OCI-LY7 (cell line): ENCODE measurements at regions not wholly inside any gene's neighbourhood (a gene's known extent, or its start where the extent isn't known, plus 50 kb on each side); places are given as distances from the start of the nearest gene placed in this dataset.

ENCODE experiments used
- BruUV-seq: library from RNA; stranded (reverse); fragments of 400-500 nt; replicated peaks from 2 replicates; lab custom pipeline; 2021; lab: Mats Ljungman, UMichigan
- CTCF ChIA-PET: fragments of 300-600 bp; sonication (Branson Sonifier 250); formaldehyde crosslinking; loops from one replicate; lab custom pipeline; 2022; ENCODE audit warnings: antibody characterized with exemption; ENCODE audit not compliant: unreplicated experiment; lab: Charles Lee
- POLR2A ChIA-PET: fragments of 300-600 bp; sonication (Branson Sonifier 250); formaldehyde crosslinking; loops from one replicate; lab custom pipeline; 2022; ENCODE audit warnings: antibody characterized with exemption; lab: Charles Lee
- DNase-seq: peaks from one replicate; pipeline ENCODE4 v3.0.0-alpha.2; 2015; ENCODE audit warnings: low spot score
- H2AFZ ChIP-seq: fragments of 200-600 bp; sonication (generic), shearing (Covaris generic); 2 replicates; pipeline ENCODE4 v1.6.1; 2014; ENCODE audit warnings: mild to moderate bottlenecking, antibody characterized with exemption, low read length, moderate library complexity
- H3K27ac ChIP-seq: fragments of 200-600 bp; sonication (generic); 2 replicates; pipeline ENCODE4 v1.5.1; 2014; ENCODE audit warnings: mixed run types, low read depth, mild to moderate bottlenecking, moderate library complexity, low read length, inconsistent platforms; ENCODE audit not compliant: poor library complexity, severe bottlenecking
- H3K36me3 ChIP-seq: fragments of 200-600 bp; sonication (generic); 2 replicates; pipeline ENCODE4 v1.6.1; 2014; ENCODE audit warnings: mild to moderate bottlenecking, antibody characterized with exemption, low read length, moderate library complexity, mixed read lengths; ENCODE audit not compliant: insufficient read depth
- H3K4me1 ChIP-seq: fragments of 200-600 bp; sonication (generic); 2 replicates; pipeline ENCODE4 v1.5.1; 2014; ENCODE audit warnings: mild to moderate bottlenecking, low read length; ENCODE audit not compliant: insufficient read depth, poor library complexity, severe bottlenecking
- H3K4me2 ChIP-seq: fragments of 200-600 bp; sonication (generic); 2 replicates; pipeline ENCODE4 v1.6.1; 2014; ENCODE audit warnings: mild to moderate bottlenecking, low read length
- H3K4me3 ChIP-seq: fragments of 200-600 bp; sonication (generic); 2 replicates; pipeline ENCODE4 v1.5.1; 2014; ENCODE audit warnings: mild to moderate bottlenecking, low read depth, low read length; ENCODE audit not compliant: poor library complexity, severe bottlenecking
- H3K79me2 ChIP-seq: fragments of 200-600 bp; sonication (generic); 2 replicates; pipeline ENCODE4 v1.6.1; 2016; ENCODE audit warnings: low read depth, mild to moderate bottlenecking, low read length, moderate library complexity, mixed read lengths; ENCODE audit not compliant: insufficient read depth
- H3K9me2 ChIP-seq: fragments of 200-600 bp; sonication (generic); 2 replicates; pipeline ENCODE4 v1.6.1; 2016; ENCODE audit warnings: mild to moderate bottlenecking, low read length, mixed read lengths; ENCODE audit not compliant: insufficient read depth
- H3K9me3 ChIP-seq: fragments of 200-600 bp; sonication (generic); 2 replicates; pipeline ENCODE4 v1.6.1; 2014; ENCODE audit warnings: mild to moderate bottlenecking, mixed run types, low read length, mixed read lengths
- H4K20me1 ChIP-seq: fragments of 200-600 bp; sonication (generic); 2 replicates; pipeline ENCODE4 v1.6.1; 2014; ENCODE audit warnings: mild to moderate bottlenecking, antibody characterized with exemption, low read length, moderate library complexity, mixed read lengths; ENCODE audit not compliant: insufficient read depth
- EZH2phosphoT487 ChIP-seq: fragments of 200-600 bp; sonication (generic); IDR thresholded peaks from 2 replicates; pipeline ENCODE4 v1.6.1; 2018; ENCODE audit warnings: low read depth, borderline replicate concordance, mild to moderate bottlenecking, mixed run types, antibody characterized with exemption, low read length, moderate library complexity, mixed read lengths
- intact Hi-C: fragments of 100-400 bp; cut with micrococcal nuclease; formaldehyde crosslinking; loops from one replicate; pipeline ENCODE4 v1.10.0; 2022; ENCODE audit not compliant: unreplicated experiment
- TF ChIP-seq, protein P1 (sequence below): fragments of 200-600 bp; sonication (generic); conservative IDR thresholded peaks from 2 replicates; pipeline ENCODE4 v1.5.1; 2014; ENCODE audit warnings: mild to moderate bottlenecking, antibody characterized with exemption, low read length, moderate library complexity, mixed read lengths

- ChIA-PET POLR2A (no interaction called here), CTCF (no interaction called here)
- no peak overlapping the region for H3K27ac ChIP-seq
- no peak overlapping the region for H3K4me2 ChIP-seq
- no peaks in the 10 kb centered on the region for H4K20me1 ChIP-seq
- no peaks in the 10 kb centered on the region for H3K9me3 ChIP-seq
- H2AFZ ChIP-seq = no peak overlapping the region
- H3K79me2 ChIP-seq = no peaks in the 10 kb centered on the region
- BruUV-seq = no TSS peak
- no peak overlapping the region for H3K4me3 ChIP-seq
- DNase-seq = no peak
- intact Hi-C loops = no loop called here
- TF ChIP-seq EZH2phosphoT487 = no peak
- TF ChIP-seq, protein P1, sequence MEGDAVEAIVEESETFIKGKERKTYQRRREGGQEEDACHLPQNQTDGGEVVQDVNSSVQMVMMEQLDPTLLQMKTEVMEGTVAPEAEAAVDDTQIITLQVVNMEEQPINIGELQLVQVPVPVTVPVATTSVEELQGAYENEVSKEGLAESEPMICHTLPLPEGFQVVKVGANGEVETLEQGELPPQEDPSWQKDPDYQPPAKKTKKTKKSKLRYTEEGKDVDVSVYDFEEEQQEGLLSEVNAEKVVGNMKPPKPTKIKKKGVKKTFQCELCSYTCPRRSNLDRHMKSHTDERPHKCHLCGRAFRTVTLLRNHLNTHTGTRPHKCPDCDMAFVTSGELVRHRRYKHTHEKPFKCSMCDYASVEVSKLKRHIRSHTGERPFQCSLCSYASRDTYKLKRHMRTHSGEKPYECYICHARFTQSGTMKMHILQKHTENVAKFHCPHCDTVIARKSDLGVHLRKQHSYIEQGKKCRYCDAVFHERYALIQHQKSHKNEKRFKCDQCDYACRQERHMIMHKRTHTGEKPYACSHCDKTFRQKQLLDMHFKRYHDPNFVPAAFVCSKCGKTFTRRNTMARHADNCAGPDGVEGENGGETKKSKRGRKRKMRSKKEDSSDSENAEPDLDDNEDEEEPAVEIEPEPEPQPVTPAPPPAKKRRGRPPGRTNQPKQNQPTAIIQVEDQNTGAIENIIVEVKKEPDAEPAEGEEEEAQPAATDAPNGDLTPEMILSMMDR = no peak
- no peaks in the 10 kb centered on the region for H3K4me1 ChIP-seq
- H3K36me3 ChIP-seq = no peaks in the 10 kb centered on the region
- H3K9me2 ChIP-seq = no peaks in the 10 kb centered on the region
Measured at GRCh38 chr4:181971411-181971810, 271.8 kb upstream of the TENM3 start.

- DNase-seq = no peak
- H3K4me1 ChIP-seq = no peaks in the 10 kb centered on the region
- no TSS peak for BruUV-seq
- H3K27ac ChIP-seq = no peak overlapping the region
- H3K4me3 ChIP-seq = no peak overlapping the region
- no peaks in the 10 kb centered on the region for H3K9me3 ChIP-seq
- no peaks in the 10 kb centered on the region for H4K20me1 ChIP-seq
- H2AFZ ChIP-seq = no peak overlapping the region
- TF ChIP-seq, protein P1 = no peak
- no peak for TF ChIP-seq EZH2phosphoT487
- ChIA-PET CTCF (no interaction called here), POLR2A (no interaction called here)
- intact Hi-C loops = no loop called here
- H3K79me2 ChIP-seq = no peaks in the 10 kb centered on the region
- no peaks in the 10 kb centered on the region for H3K9me2 ChIP-seq
- H3K4me2 ChIP-seq = no peak overlapping the region
- no peaks in the 10 kb centered on the region for H3K36me3 ChIP-seq
Measured at GRCh38 chr4:181971973-181972372, 271.2 kb upstream of the TENM3 start.

GRCh38 chr4:181976764-181977163, 266.4 kb upstream of the TENM3 start:
- Histone ChIP-seq H3K9me3 (no peaks in the 10 kb centered on the region), H3K4me1 (no peaks in the 10 kb centered on the region), H4K20me1 (no peaks in the 10 kb centered on the region), H3K27ac (no peak overlapping the region), H2AFZ (no peak overlapping the region), H3K4me3 (no peak overlapping the region), H3K4me2 (no peak overlapping the region), H3K36me3 (no peaks in the 10 kb centered on the region), H3K79me2 (no peaks in the 10 kb centered on the region), H3K9me2 (no peaks in the 10 kb centered on the region)
- no peak for DNase-seq
- intact Hi-C loops = no loop called here
- POLR2A ChIA-PET = no interaction called here
- TF ChIP-seq EZH2phosphoT487 = no peak
- TF ChIP-seq, protein P1 = no peak
- CTCF ChIA-PET = no interaction called here
- no TSS peak for BruUV-seq
